ENCODE measurements at regions not wholly inside any gene's neighbourhood (a gene's known extent, or its start where the extent isn't known, plus 50 kb on each side); places are given as distances from the start of the nearest gene placed in this dataset.

DNA sequence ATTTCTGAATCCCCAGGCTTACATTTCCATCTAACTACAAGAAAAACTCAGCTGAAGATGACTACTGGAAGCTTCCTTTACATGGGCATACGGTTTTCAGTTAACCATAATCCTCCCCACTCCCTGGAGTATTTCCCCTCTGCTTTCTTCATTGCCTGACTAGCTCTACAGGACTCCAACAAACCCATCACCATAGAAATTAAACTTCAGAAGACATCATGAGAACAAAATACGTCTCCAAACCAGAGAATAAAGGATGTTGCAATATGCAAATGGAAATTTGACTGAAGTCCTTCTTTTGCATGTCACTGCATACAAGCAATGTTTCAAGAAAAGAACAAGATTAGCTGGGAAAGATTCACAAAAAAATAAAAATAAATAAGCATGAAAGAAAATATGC is 170.2 kb upstream of the PCDH18 start:
- no peak for TF ChIP-seq POLR2A (IDR thresholded peaks at IDR 0.05)
- TF ChIP-seq CTCF (IDR thresholded peaks at IDR 0.05), result no peak

All from body of pancreas (tissue), 4 donors.